ENCODE measurements at regions not wholly inside any gene's neighbourhood (a gene's known extent, or its start where the extent isn't known, plus 50 kb on each side); places are given as distances from the start of the nearest gene placed in this dataset.
A peak's percentile ranks its signal among the peaks of the same experiment; 100 is the strongest.

GRCh38 chr5:33223563-33224284 lies 217.0 kb upstream of the TARS1 start:
- H3K4me3 ChIP-seq (ENCODE audit: control insufficient read depth, low read depth, low read length), result no peak overlapping the region
- DNase-seq (ENCODE audit: low read depth), result peak; percentile 27
- TF ChIP-seq, protein P1, sequence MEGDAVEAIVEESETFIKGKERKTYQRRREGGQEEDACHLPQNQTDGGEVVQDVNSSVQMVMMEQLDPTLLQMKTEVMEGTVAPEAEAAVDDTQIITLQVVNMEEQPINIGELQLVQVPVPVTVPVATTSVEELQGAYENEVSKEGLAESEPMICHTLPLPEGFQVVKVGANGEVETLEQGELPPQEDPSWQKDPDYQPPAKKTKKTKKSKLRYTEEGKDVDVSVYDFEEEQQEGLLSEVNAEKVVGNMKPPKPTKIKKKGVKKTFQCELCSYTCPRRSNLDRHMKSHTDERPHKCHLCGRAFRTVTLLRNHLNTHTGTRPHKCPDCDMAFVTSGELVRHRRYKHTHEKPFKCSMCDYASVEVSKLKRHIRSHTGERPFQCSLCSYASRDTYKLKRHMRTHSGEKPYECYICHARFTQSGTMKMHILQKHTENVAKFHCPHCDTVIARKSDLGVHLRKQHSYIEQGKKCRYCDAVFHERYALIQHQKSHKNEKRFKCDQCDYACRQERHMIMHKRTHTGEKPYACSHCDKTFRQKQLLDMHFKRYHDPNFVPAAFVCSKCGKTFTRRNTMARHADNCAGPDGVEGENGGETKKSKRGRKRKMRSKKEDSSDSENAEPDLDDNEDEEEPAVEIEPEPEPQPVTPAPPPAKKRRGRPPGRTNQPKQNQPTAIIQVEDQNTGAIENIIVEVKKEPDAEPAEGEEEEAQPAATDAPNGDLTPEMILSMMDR (IDR thresholded peaks at IDR 0.05; ENCODE audit: control insufficient read depth, insufficient read depth, low read depth, low read length, missing control alignments), result no peak

GRCh38 chr5:33224285-33224961 lies 216.3 kb upstream of the TARS1 start:
- TF ChIP-seq, protein P1 (IDR thresholded peaks at IDR 0.05; ENCODE audit: control insufficient read depth, insufficient read depth, low read depth, low read length, missing control alignments), result no peak
- no peak for DNase-seq (ENCODE audit: low read depth)
- no peak overlapping the region for H3K4me3 ChIP-seq (ENCODE audit: control insufficient read depth, low read depth, low read length)

- no peak overlapping the region for H3K4me3 ChIP-seq (ENCODE audit: control insufficient read depth, low read depth, low read length)
- TF ChIP-seq, protein P1 (IDR thresholded peaks at IDR 0.05; ENCODE audit: control insufficient read depth, insufficient read depth, low read depth, low read length, missing control alignments), result no peak
- no peak for DNase-seq (ENCODE audit: low read depth)
Measured at GRCh38 chr5:33227247-33227646, 213.5 kb upstream of the TARS1 start.

DNA sequence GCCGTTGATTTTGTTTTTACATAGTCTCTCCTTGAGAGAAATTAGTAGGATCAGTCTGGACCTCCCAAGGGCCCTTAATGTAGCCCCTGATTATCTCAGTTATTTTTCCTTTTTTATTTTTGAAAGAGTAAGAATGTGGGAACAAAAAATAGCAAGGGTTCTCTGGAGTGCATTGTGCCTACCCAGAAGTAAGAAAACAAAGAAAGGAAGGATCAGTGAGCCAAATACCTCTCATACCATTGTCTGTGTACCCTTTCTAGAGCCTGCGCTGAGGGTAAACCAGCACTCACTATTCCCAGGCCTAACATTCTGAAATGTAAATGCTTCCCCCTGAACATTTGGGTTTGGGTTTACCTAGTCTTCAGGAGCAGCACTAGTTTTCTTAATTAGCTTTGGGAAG lies 213.0 kb upstream of the TARS1 start:
- TF ChIP-seq, protein P1 (IDR thresholded peaks at IDR 0.05; ENCODE audit: control insufficient read depth, insufficient read depth, low read depth, low read length, missing control alignments), result no peak
- no peak overlapping the region for H3K4me3 ChIP-seq (ENCODE audit: control insufficient read depth, low read depth, low read length)
- no peak for DNase-seq (ENCODE audit: low read depth)

DNA sequence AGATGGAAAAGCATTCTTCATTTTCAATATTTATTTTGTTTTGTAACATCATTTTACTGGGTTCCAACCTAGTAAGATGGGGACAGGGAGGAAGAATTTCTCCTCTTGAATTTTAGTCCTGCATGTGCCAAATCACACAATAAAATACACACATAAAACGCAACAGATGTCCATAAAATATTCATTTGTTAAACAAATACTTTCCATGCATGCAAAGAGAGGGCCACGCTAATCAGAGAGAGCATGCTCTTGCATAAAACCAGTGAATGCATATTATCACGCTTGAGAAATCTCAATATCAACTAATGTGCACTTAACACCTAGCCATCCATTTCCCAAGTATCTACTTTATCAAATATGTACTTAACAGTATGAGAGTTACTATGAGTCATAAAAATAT lies 212.6 kb upstream of the TARS1 start:
- no peak overlapping the region for H3K4me3 ChIP-seq (ENCODE audit: control insufficient read depth, low read depth, low read length)
- TF ChIP-seq, protein P1 (IDR thresholded peaks at IDR 0.05; ENCODE audit: control insufficient read depth, insufficient read depth, low read depth, low read length, missing control alignments), result no peak
- DNase-seq (ENCODE audit: low read depth), result peak; percentile 20

- DNase-seq (ENCODE audit: low read depth), result no peak
- H3K4me3 ChIP-seq (ENCODE audit: control insufficient read depth, low read depth, low read length), result no peak overlapping the region
- TF ChIP-seq, protein P1 (IDR thresholded peaks at IDR 0.05; ENCODE audit: control insufficient read depth, insufficient read depth, low read depth, low read length, missing control alignments), result no peak
Measured at GRCh38 chr5:33229216-33229615, 211.5 kb upstream of the TARS1 start.
